Fibroblast of mammary gland (primary cell): ENCODE measurements at regions not wholly inside any gene's neighbourhood (a gene's known extent, or its start where the extent isn't known, plus 50 kb on each side); places are given as distances from the start of the nearest gene placed in this dataset.

Experiments used
- DNase-seq: peaks from one replicate; pipeline ENCODE4 v3.0.0-alpha.2; 2010; ENCODE audit warnings: low read depth
- H3K4me3 ChIP-seq: 2 replicates; pipeline ENCODE4 v1.5.1; 2011; ENCODE audit warnings: low read depth, mild to moderate bottlenecking, low read length, moderate library complexity; ENCODE audit not compliant: control insufficient read depth
- TF ChIP-seq, protein P1 (sequence below): conservative IDR thresholded peaks from 2 replicates; pipeline ENCODE4 v1.5.1; 2011; ENCODE audit warnings: low read depth, low read length, inconsistent platforms; ENCODE audit not compliant: control insufficient read depth, insufficient read depth

DNA sequence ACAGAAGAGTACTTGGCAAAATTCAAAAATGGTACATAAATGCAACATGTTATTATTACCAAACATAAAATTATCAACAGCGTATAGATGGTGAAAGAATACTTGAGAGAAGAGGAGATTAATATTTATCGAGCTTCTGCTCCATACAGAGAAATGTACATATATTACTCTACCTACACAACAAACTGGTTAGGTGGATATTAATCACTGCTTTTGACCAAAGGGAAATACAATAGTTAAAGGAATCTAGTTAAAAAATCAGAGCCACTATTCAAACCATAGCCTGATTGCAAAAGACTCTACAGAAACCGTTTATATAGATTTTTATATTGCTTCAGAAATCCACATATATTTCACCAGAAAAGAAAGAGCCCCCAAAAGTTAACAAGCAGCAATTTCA is 379.3 kb upstream of the PRMT6 start:
- TF ChIP-seq, protein P1, sequence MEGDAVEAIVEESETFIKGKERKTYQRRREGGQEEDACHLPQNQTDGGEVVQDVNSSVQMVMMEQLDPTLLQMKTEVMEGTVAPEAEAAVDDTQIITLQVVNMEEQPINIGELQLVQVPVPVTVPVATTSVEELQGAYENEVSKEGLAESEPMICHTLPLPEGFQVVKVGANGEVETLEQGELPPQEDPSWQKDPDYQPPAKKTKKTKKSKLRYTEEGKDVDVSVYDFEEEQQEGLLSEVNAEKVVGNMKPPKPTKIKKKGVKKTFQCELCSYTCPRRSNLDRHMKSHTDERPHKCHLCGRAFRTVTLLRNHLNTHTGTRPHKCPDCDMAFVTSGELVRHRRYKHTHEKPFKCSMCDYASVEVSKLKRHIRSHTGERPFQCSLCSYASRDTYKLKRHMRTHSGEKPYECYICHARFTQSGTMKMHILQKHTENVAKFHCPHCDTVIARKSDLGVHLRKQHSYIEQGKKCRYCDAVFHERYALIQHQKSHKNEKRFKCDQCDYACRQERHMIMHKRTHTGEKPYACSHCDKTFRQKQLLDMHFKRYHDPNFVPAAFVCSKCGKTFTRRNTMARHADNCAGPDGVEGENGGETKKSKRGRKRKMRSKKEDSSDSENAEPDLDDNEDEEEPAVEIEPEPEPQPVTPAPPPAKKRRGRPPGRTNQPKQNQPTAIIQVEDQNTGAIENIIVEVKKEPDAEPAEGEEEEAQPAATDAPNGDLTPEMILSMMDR, result no peak
- H3K4me3 ChIP-seq, result no peak overlapping the region
- no peak for DNase-seq

DNA sequence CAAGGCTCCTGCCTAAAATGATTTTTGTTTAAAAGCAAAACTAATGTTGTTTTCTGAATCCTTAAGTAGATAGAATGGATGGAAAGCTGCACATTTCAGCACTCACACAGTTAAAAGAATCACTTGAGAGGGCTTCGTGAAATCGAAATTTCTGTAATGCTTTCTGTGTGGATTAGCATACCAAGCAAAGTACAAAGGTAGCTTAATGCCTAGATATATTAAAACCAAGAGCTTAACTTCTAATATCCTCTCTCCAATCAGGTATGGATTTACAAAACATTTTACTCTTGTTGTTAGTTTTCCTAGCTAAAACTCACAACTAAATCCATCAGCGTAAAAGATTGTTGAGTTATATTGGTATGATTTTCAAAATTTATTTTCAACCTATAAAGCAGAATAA is 378.8 kb upstream of the PRMT6 start:
- TF ChIP-seq, protein P1, result no peak
- no peak overlapping the region for H3K4me3 ChIP-seq
- DNase-seq, result no peak

- TF ChIP-seq, protein P1, result no peak
- H3K4me3 ChIP-seq, result no peak overlapping the region
- DNase-seq, result peak; percentile 14
Observed at GRCh38 chr1:106678279-106679050, 378.0 kb upstream of the PRMT6 start.

GRCh38 chr1:106680216-106680615 is 376.3 kb upstream of the PRMT6 start:
- no peak overlapping the region for H3K4me3 ChIP-seq

DNA sequence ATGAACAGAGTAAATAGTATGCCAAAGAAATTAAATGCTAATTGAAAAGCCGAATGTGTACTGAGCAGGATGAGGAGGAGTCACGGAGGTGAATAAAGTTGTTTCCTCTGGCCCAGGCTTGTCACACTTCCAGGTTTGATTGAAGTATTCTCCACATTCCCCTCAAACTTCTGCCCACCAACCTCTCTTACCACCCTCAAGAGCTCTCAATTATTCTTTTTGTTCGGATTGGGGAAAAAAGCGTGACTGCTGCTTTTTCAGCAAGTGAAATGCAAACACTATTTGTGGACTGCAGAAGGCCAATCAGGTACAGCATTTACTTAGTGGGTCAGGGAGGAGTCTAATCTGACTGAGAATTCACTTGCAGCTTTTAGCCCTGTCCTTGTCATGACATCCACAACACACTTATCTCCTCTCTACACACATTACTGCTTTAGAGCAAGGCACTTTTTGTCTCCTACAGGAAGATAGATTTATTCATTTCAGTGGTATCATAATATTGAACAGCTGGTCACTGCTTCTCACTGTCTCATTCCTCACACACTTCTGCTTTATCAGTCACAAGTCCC is 375.6 kb upstream of the PRMT6 start:
- TF ChIP-seq, protein P1, result no peak
- no peak for DNase-seq
- no peak overlapping the region for H3K4me3 ChIP-seq

More at GRCh38 chr1:106680216-106680615, 376.3 kb upstream of the PRMT6 start:
- TF ChIP-seq, protein P1, result no peak
- no peak for DNase-seq

DNA sequence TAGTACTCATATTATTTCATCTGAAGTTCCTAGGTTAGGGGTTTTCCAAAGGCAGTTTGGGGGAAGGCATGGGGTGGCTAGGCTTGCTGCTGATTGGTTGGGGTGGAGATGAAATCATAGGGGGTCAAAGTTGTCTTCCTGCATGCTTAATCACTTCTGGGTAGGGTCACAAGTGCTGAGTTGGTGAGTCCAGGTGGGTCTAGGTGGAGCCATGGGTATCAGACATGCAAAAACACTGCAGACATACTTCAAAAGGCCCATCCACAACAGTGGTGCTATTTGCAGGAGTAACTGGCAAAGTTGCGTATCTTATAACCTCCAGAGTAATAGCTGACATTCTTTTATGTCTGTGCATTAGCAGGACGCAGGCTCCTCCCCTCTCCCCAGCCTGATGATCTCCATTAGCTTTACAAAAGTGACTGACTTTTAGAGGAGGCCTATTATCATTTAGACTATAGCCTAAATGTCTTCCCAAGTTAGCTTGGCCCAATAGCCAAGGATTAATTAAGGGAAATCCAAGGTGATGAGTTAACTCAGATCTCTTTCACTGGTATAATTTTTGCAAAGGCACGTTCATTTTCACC is 374.4 kb upstream of the PRMT6 start:
- H3K4me3 ChIP-seq, result no peak overlapping the region

More for the DNA sequence above, 374.4 kb upstream of the PRMT6 start:
- TF ChIP-seq, protein P1, result no peak
- DNase-seq, result no peak
